Astrocyte of the hippocampus (primary cell): ENCODE measurements at regions not wholly inside any gene's neighbourhood (a gene's known extent, or its start where the extent isn't known, plus 50 kb on each side); places are given as distances from the start of the nearest gene placed in this dataset.

Experiments used
- DNase-seq: peaks from one replicate; pipeline ENCODE4 v3.0.0; 2011; ENCODE audit warnings: low read depth, low spot score

GRCh38 chr15:31752065-31752762 is 278.1 kb upstream of the CHRNA7 start:
- DNase-seq = no peak

- no peak for DNase-seq
Observed at GRCh38 chr15:31752905-31753304, 277.4 kb upstream of the CHRNA7 start.

GRCh38 chr15:31758126-31758525 is 272.2 kb upstream of the CHRNA7 start:
- peak; percentile 56 for DNase-seq

- no peak for DNase-seq
Observed at GRCh38 chr15:31768055-31768454, 262.3 kb upstream of the CHRNA7 start.

- no peak for DNase-seq
Observed at GRCh38 chr15:31774045-31774444, 256.3 kb upstream of the CHRNA7 start.

- no peak for DNase-seq
Observed at GRCh38 chr15:31776039-31776438, 254.3 kb upstream of the CHRNA7 start.

GRCh38 chr15:31781261-31781660 is 249.1 kb upstream of the CHRNA7 start:
- no peak for DNase-seq

GRCh38 chr15:31782016-31782783 is 248.1 kb upstream of the CHRNA7 start:
- DNase-seq = no peak

- no peak for DNase-seq
Observed at GRCh38 chr15:31782951-31783350, 247.4 kb upstream of the CHRNA7 start.

- no peak for DNase-seq
Observed at GRCh38 chr15:31786360-31786759, 244.0 kb upstream of the CHRNA7 start.

GRCh38 chr15:31788104-31788503 is 242.2 kb upstream of the CHRNA7 start:
- DNase-seq = no peak

GRCh38 chr15:31792611-31793199 is 237.6 kb upstream of the CHRNA7 start:
- no peak for DNase-seq

GRCh38 chr15:31799319-31799714 is 231.0 kb upstream of the CHRNA7 start:
- no peak for DNase-seq

GRCh38 chr15:31799715-31800321 is 230.5 kb upstream of the CHRNA7 start:
- DNase-seq = no peak

- peak; percentile 43 for DNase-seq
Observed at GRCh38 chr15:31801152-31801551, 229.2 kb upstream of the CHRNA7 start.

GRCh38 chr15:31802761-31803160 is 227.6 kb upstream of the CHRNA7 start:
- DNase-seq = no peak

- peak; percentile 2 for DNase-seq
Observed at GRCh38 chr15:31803388-31803884, 226.9 kb upstream of the CHRNA7 start.

- DNase-seq = no peak
Observed at GRCh38 chr15:31805090-31805662, 225.1 kb upstream of the CHRNA7 start.

- no peak for DNase-seq
Observed at GRCh38 chr15:31806106-31806505, 224.2 kb upstream of the CHRNA7 start.

GRCh38 chr15:31811641-31812040 is 218.7 kb upstream of the CHRNA7 start:
- DNase-seq = no peak

- DNase-seq = no peak
Observed at GRCh38 chr15:31814082-31814481, 216.2 kb upstream of the CHRNA7 start.
